IMR-90 (cell line): ENCODE measurements at regions not wholly inside any gene's neighbourhood (a gene's known extent, or its start where the extent isn't known, plus 50 kb on each side); places are given as distances from the start of the nearest gene placed in this dataset.

Experiments used
- ATAC-seq: fragments of 200-7000 bp; cut with Tn5 transposase; 2 replicates; pipeline ENCODE4 v1.9.1; 2020; ENCODE audit warnings: low read depth, mild to moderate bottlenecking, moderate library complexity
- BruUV-seq: library from RNA; stranded (reverse); fragments of 400-500 nt; replicated peaks from 2 replicates; lab custom pipeline; 2021; lab: Mats Ljungman, UMichigan
- CTCF ChIA-PET: fragments of 300-600 bp; formaldehyde crosslinking; extraction: SDS; loops from one replicate; lab custom pipeline; 2021; ENCODE audit warnings: antibody characterized with exemption; lab: Yijun Ruan, JAX
- POLR2A ChIA-PET: fragments of 300-600 bp; sonication (Branson Sonifier 250); formaldehyde crosslinking; loops from one replicate; lab custom pipeline; 2022; ENCODE audit warnings: antibody characterized with exemption; ENCODE audit not compliant: unreplicated experiment; lab: Charles Lee
- DNase-seq: peaks from one replicate; pipeline ENCODE4 v3.0.0; 2013
- H2AFZ ChIP-seq: replicated peaks from 2 replicates; pipeline ENCODE3; 2013; ENCODE audit warnings: low read length, mild to moderate bottlenecking; ENCODE audit not compliant: poor library complexity
- H2AK5ac ChIP-seq: 2 replicates; pipeline ENCODE4 v1.6.1; 2013; ENCODE audit warnings: low read depth, low read length, inconsistent platforms
- H2AK9ac ChIP-seq: replicated peaks from 2 replicates; pipeline ENCODE3; 2013; ENCODE audit warnings: mild to moderate bottlenecking, low read depth, low read length, moderate library complexity; ENCODE audit not compliant: poor library complexity
- H2BK120ac ChIP-seq: 2 replicates; pipeline ENCODE4 v1.6.1; 2013; ENCODE audit warnings: low read depth, low read length, inconsistent platforms
- H2BK15ac ChIP-seq: 3 replicates; pipeline ENCODE4 v1.6.1; 2013; ENCODE audit warnings: low read depth, low read length, inconsistent platforms
- H2BK20ac ChIP-seq: 2 replicates; pipeline ENCODE4 v1.6.1; 2013; ENCODE audit warnings: low read depth, mild to moderate bottlenecking, inconsistent platforms, low read length, moderate library complexity
- H2BK5ac ChIP-seq: 2 replicates; pipeline ENCODE4 v1.6.1; 2013; ENCODE audit warnings: mild to moderate bottlenecking, low read depth, low read length, inconsistent platforms; ENCODE audit not compliant: poor library complexity, severe bottlenecking
- H3K14ac ChIP-seq: replicated peaks from 2 replicates; pipeline ENCODE4 v1.6.1; 2013; ENCODE audit warnings: low read depth, low read length, inconsistent platforms
- H3K18ac ChIP-seq: 2 replicates; pipeline ENCODE4 v1.6.1; 2013; ENCODE audit warnings: low read depth, low read length, control low read depth
- H3K23ac ChIP-seq: 2 replicates; pipeline ENCODE4 v1.6.1; 2013; ENCODE audit warnings: low read depth, low read length, inconsistent platforms
- H3K27ac ChIP-seq: 2 replicates; pipeline ENCODE4 v1.5.1; 2013; ENCODE audit warnings: mild to moderate bottlenecking, control low read depth, low read length; ENCODE audit not compliant: insufficient read depth
- H3K27me3 ChIP-seq: 2 replicates; pipeline ENCODE4 v1.6.1; 2013; ENCODE audit warnings: low read length; ENCODE audit not compliant: control insufficient read depth, insufficient read depth
- H3K36me3 ChIP-seq: 2 replicates; pipeline ENCODE4 v1.6.1; 2013; ENCODE audit warnings: low read length, mixed read lengths; ENCODE audit not compliant: control insufficient read depth, insufficient read depth
- H3K4ac ChIP-seq: 2 replicates; pipeline ENCODE4 v1.6.1; 2013; ENCODE audit warnings: low read depth, low read length, inconsistent platforms
- H3K4me1 ChIP-seq: 2 replicates; pipeline ENCODE4 v1.6.1; 2013; ENCODE audit warnings: low read length, mixed read lengths; ENCODE audit not compliant: control insufficient read depth, insufficient read depth
- H3K4me2 ChIP-seq: 2 replicates; pipeline ENCODE4 v1.6.1; 2013; ENCODE audit warnings: low read depth, mild to moderate bottlenecking, control low read depth, low read length, moderate library complexity
- H3K4me3 ChIP-seq: 2 replicates; pipeline ENCODE4 v1.5.1; 2013; ENCODE audit warnings: low read depth, mild to moderate bottlenecking, control low read depth, low read length, moderate library complexity; ENCODE audit not compliant: insufficient read depth
- H3K56ac ChIP-seq: 2 replicates; pipeline ENCODE4 v1.6.1; 2013; ENCODE audit warnings: low read length, inconsistent platforms; ENCODE audit not compliant: insufficient read depth; ENCODE audit errors: extremely low read depth
- H3K79me1 ChIP-seq, 2 experiments: 2 replicates each; pipeline ENCODE4 v1.6.1; 2013; ENCODE audit warnings: low read length in 2 of 2, inconsistent platforms in 1 of 2, low read depth in 1 of 2
- H3K9ac ChIP-seq: 2 replicates; pipeline ENCODE4 v1.6.1; 2013; ENCODE audit warnings: low read depth, low read length, control low read depth
- H3K9me1 ChIP-seq: 2 replicates; pipeline ENCODE4 v1.6.1; 2013; ENCODE audit warnings: low read length, inconsistent platforms; ENCODE audit not compliant: insufficient read depth
- H3K9me3 ChIP-seq: 2 replicates; pipeline ENCODE4 v1.6.1; 2013; ENCODE audit warnings: low read length; ENCODE audit not compliant: control insufficient read depth, insufficient read depth
- H4K20me1 ChIP-seq: 2 replicates; pipeline ENCODE4 v1.6.1; 2013; ENCODE audit warnings: low read length, inconsistent platforms; ENCODE audit not compliant: insufficient read depth
- H4K5ac ChIP-seq: 2 replicates; pipeline ENCODE4 v1.6.1; 2013; ENCODE audit warnings: mild to moderate bottlenecking, low read depth, low read length, control low read depth
- H4K8ac ChIP-seq, 2 experiments: 2 replicates each; pipeline ENCODE4 v1.6.1; 2013; ENCODE audit warnings: low read depth in 2 of 2, low read length in 2 of 2, control low read depth in 1 of 2, inconsistent platforms in 1 of 2
- H4K91ac ChIP-seq: 2 replicates; pipeline ENCODE4 v1.6.1; 2013; ENCODE audit warnings: low read depth, low read length, inconsistent platforms; ENCODE audit not compliant: insufficient read depth
- BHLHE40 ChIP-seq: fragments of 150-350 bp; IDR thresholded peaks from 2 replicates; pipeline ENCODE4 v1.6.1; 2016; ENCODE audit warnings: mild to moderate bottlenecking, low read depth, low read length
- CEBPB ChIP-seq: IDR thresholded peaks from 2 replicates; pipeline ENCODE4 v1.6.1; 2012; ENCODE audit warnings: low read depth, low read length, improper control_type of control experiment
- CHD1 ChIP-seq: IDR thresholded peaks from 2 replicates; pipeline ENCODE4 v1.6.1; 2012; ENCODE audit warnings: low read depth, low read length, improper control_type of control experiment
- CTCF ChIP-seq: conservative IDR thresholded peaks from 2 replicates; pipeline ENCODE4 v1.5.1; 2012; ENCODE audit warnings: mild to moderate bottlenecking, low read depth, low read length, improper control_type of control experiment
- ELK1 ChIP-seq: fragments of 150-350 bp; IDR thresholded peaks from 2 replicates; pipeline ENCODE4 v1.6.1; 2016; ENCODE audit warnings: low read depth, mild to moderate bottlenecking, low read length, moderate library complexity, borderline replicate concordance
- FOS ChIP-seq: fragments of 150-350 bp; IDR thresholded peaks from 2 replicates; pipeline ENCODE4 v1.6.1; 2016; ENCODE audit warnings: low read depth, low read length
- MAFK ChIP-seq: IDR thresholded peaks from 2 replicates; pipeline ENCODE4 v1.6.1; 2012; ENCODE audit warnings: low read depth, low read length, improper control_type of control experiment
- MAZ ChIP-seq: IDR thresholded peaks from 2 replicates; pipeline ENCODE4 v1.6.1; 2012; ENCODE audit warnings: low read depth, mild to moderate bottlenecking, low read length, improper control_type of control experiment, moderate library complexity, borderline replicate concordance
- MXI1 ChIP-seq: IDR thresholded peaks from 2 replicates; pipeline ENCODE4 v1.6.1; 2012; ENCODE audit warnings: low read depth, mild to moderate bottlenecking, low read length, moderate library complexity, borderline replicate concordance
- NFE2L2 ChIP-seq: fragments of 150-350 bp; IDR thresholded peaks from 2 replicates; pipeline ENCODE4 v1.6.1; 2016; ENCODE audit warnings: low read depth, mild to moderate bottlenecking, low read length
- POLR2A ChIP-seq: IDR thresholded peaks from 2 replicates; pipeline ENCODE4 v1.6.1; 2012; ENCODE audit warnings: mild to moderate bottlenecking, low read depth, low read length
- RAD21 ChIP-seq: IDR thresholded peaks from 2 replicates; pipeline ENCODE4 v1.6.1; 2012; ENCODE audit warnings: low read length, improper control_type of control experiment
- RCOR1 ChIP-seq: IDR thresholded peaks from 2 replicates; pipeline ENCODE4 v1.6.1; 2012; ENCODE audit warnings: mild to moderate bottlenecking, low read length, improper control_type of control experiment; ENCODE audit not compliant: insufficient replicate concordance
- RFX5 ChIP-seq: IDR thresholded peaks from 2 replicates; pipeline ENCODE4 v1.8.0; 2012; ENCODE audit warnings: low read depth, mild to moderate bottlenecking, low read length, moderate library complexity
- SMC3 ChIP-seq: fragments of 150-350 bp; IDR thresholded peaks from 2 replicates; pipeline ENCODE4 v1.6.1; 2016; ENCODE audit warnings: low read depth, mild to moderate bottlenecking, antibody characterized with exemption, low read length, moderate library complexity
- USF2 ChIP-seq: fragments of 150-350 bp; IDR thresholded peaks from 2 replicates; pipeline ENCODE4 v1.6.1; 2017; ENCODE audit warnings: mild to moderate bottlenecking, antibody characterized with exemption, low read length, low read depth
- WGBS, 2 experiments: methylation state at CpG; one replicate each; pipeline versions ENCODE4 v1.1.5 to v1.1.7; 2013; ENCODE audit warnings: missing lambda C conversion rate in 2 of 2; ENCODE audit not compliant: insufficient read length in 1 of 2; ENCODE audit errors: extremely low coverage in 2 of 2; 5-methylcytosine and 5-hydroxymethylcytosine counted together
- dilution Hi-C: fragments of 300-500 bp; cut with HindIII; formaldehyde crosslinking; loops from one replicate; pipeline ENCODE4 v1.14.3; 2018; ENCODE audit warnings: low sequenced_read_pairs; ENCODE audit not compliant: unreplicated experiment
- in situ Hi-C: fragments of 300-500 bp; cut with MboI; formaldehyde crosslinking; loops from 3 replicates; pipeline ENCODE4 v1.14.3; 2019; ENCODE audit warnings: low sequenced_read_pairs, inconsistent platforms, mixed read lengths
- intact Hi-C: fragments of 100-400 bp; cut with micrococcal nuclease; formaldehyde crosslinking; loops from 2 replicates; pipeline ENCODE4 v1.10.0; 2022

GRCh38 chr2:215618145-215618544, 182.3 kb upstream of the FN1 start:
- H2BK120ac ChIP-seq = 0 out of 2 replicates have a peak overlapping the region, but pooled peaks have one; percentile 24
- H2BK20ac ChIP-seq = no peak overlapping the region
- CTCF ChIA-PET = no interaction called here
- BruUV-seq = no TSS peak
- no peak overlapping the region for H3K23ac ChIP-seq
- H3K18ac ChIP-seq = no peak overlapping the region
- no peak overlapping the region for H4K8ac ChIP-seq
- no peaks in the 10 kb centered on the region for H3K9me3 ChIP-seq
- no peak overlapping the region for H3K27ac ChIP-seq
- no peak overlapping the region for H4K91ac ChIP-seq
- H2AK5ac ChIP-seq = no peak overlapping the region
- H4K5ac ChIP-seq = no peak overlapping the region
- H3K4ac ChIP-seq = 0 out of 2 replicates have a peak overlapping the region, but pooled peaks have one; percentile 2
- ATAC-seq (no peak), DNase-seq (no peak)
- H3K9me1 ChIP-seq = no peaks in the 10 kb centered on the region; the same call in 1 of the 2 replicates
- H3K56ac ChIP-seq = no peak overlapping the region
- H3K14ac ChIP-seq = no peak overlapping the region
- no peaks in the 10 kb centered on the region for H3K36me3 ChIP-seq
- no peak overlapping the region for H3K4me2 ChIP-seq
- in situ Hi-C loops (no loop called here), dilution Hi-C loops (no loop called here), intact Hi-C loops (no loop called here)
- no CpG with 5 or more reads among the region's 1 CpG for WGBS, 2 experiments
- POLR2A ChIA-PET = no interaction called here
- no peak overlapping the region for H3K9ac ChIP-seq
- H3K4me1 ChIP-seq = peaks cover 14% of the 10 kb centered on the region
- H3K4me3 ChIP-seq = no peak overlapping the region
- H2AFZ ChIP-seq = no peak overlapping the region
- no peaks in the 10 kb centered on the region for H3K79me1 ChIP-seq
- H2BK5ac ChIP-seq = no peak overlapping the region
- H4K20me1 ChIP-seq = no peaks in the 10 kb centered on the region
- H3K27me3 ChIP-seq = no peaks in the 10 kb centered on the region
- no peak overlapping the region for H2AK9ac ChIP-seq
- H2BK15ac ChIP-seq = peak overlapping the region; percentile 9; the same call in 1 of the 3 replicates
- TF ChIP-seq CEBPB = no peak
- TF ChIP-seq RAD21 = no peak
- TF ChIP-seq MAFK = no peak
- no peak for TF ChIP-seq ELK1
- no peak for TF ChIP-seq POLR2A
- TF ChIP-seq SMC3 = no peak
- no peak for TF ChIP-seq NFE2L2
- no peak for TF ChIP-seq RFX5
- no peak for TF ChIP-seq CTCF
- TF ChIP-seq USF2 = no peak
- no peak for TF ChIP-seq MXI1
- no peak for TF ChIP-seq CHD1
- no peak for TF ChIP-seq RCOR1
- no peak for TF ChIP-seq FOS
- TF ChIP-seq MAZ = no peak
- no peak for TF ChIP-seq BHLHE40
